Bronchial epithelial cell (primary cell): ENCODE measurements at regions not wholly inside any gene's neighbourhood (a gene's known extent, or its start where the extent isn't known, plus 50 kb on each side); places are given as distances from the start of the nearest gene placed in this dataset.

Experiments used
- DNase-seq: peaks from one replicate; pipeline ENCODE4 v3.0.0-alpha.2; 2010; ENCODE audit warnings: low read depth
- FAIRE-seq: peaks from 2 replicates; lab custom pipeline; 2011; peaks lifted over from hg19 to GRCh38; lab: Jason Lieb, UNC
- H3K27me3 ChIP-seq: 2 replicates; pipeline ENCODE4 v1.5.1; 2011; ENCODE audit warnings: low read length; ENCODE audit not compliant: control insufficient read depth, insufficient read depth
- H3K36me3 ChIP-seq: 2 replicates; pipeline ENCODE4 v1.5.1; 2011; ENCODE audit warnings: low read length; ENCODE audit not compliant: control insufficient read depth, insufficient read depth
- H3K4me3 ChIP-seq: 2 replicates; pipeline ENCODE4 v1.5.1; 2011; ENCODE audit warnings: mild to moderate bottlenecking, low read depth, low read length, control low read depth
- TF ChIP-seq, protein P1 (sequence below): IDR thresholded peaks from 2 replicates; pipeline ENCODE4 v1.5.1; 2011; ENCODE audit warnings: mild to moderate bottlenecking, moderate library complexity, low read length, control low read depth, inconsistent platforms; ENCODE audit not compliant: insufficient read depth, severe bottlenecking

DNA sequence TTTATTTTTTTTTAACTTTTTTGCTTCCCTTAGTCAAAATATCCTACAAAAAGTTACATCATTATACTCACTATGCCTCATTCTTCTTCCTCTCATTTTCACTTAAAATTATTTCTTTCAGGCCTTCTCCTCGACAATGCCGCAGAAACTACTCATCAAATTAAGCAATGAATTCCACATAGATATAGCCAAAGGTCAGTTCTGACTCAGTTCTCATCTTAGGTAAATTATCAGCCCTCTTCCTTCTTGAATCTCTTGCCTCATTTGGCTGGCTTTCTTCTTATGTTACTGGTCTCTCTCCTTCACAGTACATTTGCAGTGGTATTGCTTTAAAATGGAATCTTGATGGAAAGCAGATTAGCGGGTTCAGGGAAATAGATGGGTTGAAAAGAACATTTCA lies 260.7 kb upstream of the BRINP3 start:
- DNase-seq: no peak
- no peaks in the 10 kb centered on the region for H3K27me3 ChIP-seq
- TF ChIP-seq, protein P1, sequence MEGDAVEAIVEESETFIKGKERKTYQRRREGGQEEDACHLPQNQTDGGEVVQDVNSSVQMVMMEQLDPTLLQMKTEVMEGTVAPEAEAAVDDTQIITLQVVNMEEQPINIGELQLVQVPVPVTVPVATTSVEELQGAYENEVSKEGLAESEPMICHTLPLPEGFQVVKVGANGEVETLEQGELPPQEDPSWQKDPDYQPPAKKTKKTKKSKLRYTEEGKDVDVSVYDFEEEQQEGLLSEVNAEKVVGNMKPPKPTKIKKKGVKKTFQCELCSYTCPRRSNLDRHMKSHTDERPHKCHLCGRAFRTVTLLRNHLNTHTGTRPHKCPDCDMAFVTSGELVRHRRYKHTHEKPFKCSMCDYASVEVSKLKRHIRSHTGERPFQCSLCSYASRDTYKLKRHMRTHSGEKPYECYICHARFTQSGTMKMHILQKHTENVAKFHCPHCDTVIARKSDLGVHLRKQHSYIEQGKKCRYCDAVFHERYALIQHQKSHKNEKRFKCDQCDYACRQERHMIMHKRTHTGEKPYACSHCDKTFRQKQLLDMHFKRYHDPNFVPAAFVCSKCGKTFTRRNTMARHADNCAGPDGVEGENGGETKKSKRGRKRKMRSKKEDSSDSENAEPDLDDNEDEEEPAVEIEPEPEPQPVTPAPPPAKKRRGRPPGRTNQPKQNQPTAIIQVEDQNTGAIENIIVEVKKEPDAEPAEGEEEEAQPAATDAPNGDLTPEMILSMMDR: no peak
- H3K4me3 ChIP-seq: no peak overlapping the region
- FAIRE-seq: no peak
- H3K36me3 ChIP-seq: no peaks in the 10 kb centered on the region

DNA sequence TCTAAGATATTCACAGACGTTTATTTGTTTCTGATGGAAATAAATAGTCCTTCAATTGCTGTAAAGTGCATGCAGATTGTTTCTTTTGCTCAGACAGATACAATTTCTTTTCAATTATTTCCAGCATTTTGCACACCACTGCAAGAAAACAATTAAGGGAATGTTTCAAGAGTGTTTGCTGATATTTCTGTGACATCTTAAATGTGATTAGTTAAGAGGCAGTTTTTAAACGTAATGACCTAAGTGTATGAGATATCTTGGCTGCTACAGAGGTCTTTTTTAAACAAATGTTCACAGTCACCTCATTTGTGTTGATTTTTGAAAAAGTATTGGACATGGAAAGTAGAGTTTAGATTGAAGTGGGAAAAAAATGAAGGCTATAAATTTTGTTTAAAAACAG lies 262.3 kb upstream of the BRINP3 start:
- FAIRE-seq (no peak), DNase-seq (no peak)
- Histone ChIP-seq H3K4me3 (no peak overlapping the region), H3K36me3 (no peaks in the 10 kb centered on the region), H3K27me3 (no peaks in the 10 kb centered on the region)
- TF ChIP-seq, protein P1: no peak

DNA sequence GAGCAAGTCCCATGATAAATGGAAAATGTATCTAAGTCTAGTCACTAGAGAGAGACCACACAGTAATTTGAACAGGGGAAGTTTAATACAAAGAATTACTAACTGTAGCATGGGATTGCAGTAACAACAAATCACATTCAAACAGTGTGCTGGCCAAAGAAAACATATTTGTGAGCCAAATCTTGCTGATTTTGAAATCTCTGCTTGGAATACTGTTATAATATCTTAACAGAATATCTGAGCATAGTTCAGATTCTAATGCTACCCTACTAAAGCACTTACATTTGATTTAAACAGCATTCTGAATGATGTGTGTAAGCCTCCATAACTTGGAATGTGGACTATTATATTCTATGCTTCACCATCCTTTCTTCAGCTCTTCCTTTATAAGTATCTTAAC lies 270.0 kb upstream of the BRINP3 start:
- Histone ChIP-seq H3K36me3 (no peaks in the 10 kb centered on the region), H3K27me3 (no peaks in the 10 kb centered on the region), H3K4me3 (no peak overlapping the region)
- no peak for DNase-seq
- TF ChIP-seq, protein P1: no peak
- FAIRE-seq: no peak

DNA sequence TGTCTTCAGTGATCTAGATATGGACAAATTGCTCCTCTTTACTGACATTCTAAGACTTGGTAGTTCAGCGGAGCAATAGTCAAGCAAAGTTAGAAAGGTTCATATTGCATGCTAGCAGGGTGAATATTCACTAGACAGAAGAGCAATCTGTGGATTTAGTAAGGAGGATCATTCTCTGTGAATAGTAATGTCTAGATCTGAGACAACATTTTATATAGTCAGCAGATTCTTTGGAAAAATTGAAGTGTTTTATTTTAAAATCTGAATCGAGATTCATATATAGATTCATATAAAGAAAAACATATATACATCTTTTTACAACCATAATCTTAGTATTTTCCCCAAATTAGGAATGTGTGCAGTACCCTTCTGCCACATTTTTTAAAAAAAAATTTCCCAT lies 274.5 kb upstream of the BRINP3 start:
- FAIRE-seq (no peak), DNase-seq (no peak)
- TF ChIP-seq, protein P1: no peak
- Histone ChIP-seq H3K36me3 (no peaks in the 10 kb centered on the region), H3K27me3 (no peaks in the 10 kb centered on the region), H3K4me3 (no peak overlapping the region)

DNA sequence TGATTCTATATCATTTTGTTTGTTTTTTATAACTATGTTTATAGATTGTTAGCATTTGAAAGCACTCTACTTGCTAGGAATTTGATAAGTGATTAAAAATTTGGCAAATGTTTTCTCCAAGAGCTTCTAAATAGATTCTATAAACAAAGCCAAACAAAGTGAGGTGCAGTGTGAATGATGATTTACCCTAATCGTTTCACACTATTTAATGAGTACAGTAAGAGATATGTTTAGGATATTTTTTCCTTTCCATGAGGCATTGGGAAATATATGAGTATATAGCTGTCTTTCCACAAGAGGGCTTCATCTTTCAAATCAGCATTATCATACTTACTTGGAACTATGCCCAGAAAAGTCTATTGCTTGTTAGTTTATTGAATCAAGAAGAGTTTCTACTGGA lies 277.0 kb upstream of the BRINP3 start:
- DNase-seq (peak; percentile 63), FAIRE-seq (no peak)
- TF ChIP-seq, protein P1: no peak
- H3K27me3 ChIP-seq: no peaks in the 10 kb centered on the region
- no peak overlapping the region for H3K4me3 ChIP-seq
- H3K36me3 ChIP-seq: no peaks in the 10 kb centered on the region

DNA sequence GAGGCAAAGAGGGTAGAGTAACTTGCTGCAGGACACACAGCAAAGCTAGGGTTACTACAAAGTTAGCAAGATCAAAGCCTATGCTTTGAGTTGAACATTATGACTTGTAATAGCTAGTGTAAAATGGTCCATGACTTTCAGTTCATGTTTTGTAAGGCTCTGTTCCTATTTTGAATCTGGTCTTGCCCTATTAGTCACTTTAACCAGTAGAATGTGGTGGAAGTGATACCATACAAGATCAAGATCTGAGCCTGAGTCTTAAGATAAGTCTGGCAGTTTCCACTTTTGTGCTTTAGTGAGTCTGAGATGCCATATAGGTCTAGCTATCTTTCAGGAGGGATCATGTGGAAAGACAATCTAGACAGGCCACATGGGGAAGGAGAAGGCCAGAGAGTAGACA lies 282.1 kb upstream of the BRINP3 start:
- DNase-seq (no peak), FAIRE-seq (no peak)
- no peaks in the 10 kb centered on the region for H3K27me3 ChIP-seq
- no peak overlapping the region for H3K4me3 ChIP-seq
- TF ChIP-seq, protein P1: no peak
- H3K36me3 ChIP-seq: no peaks in the 10 kb centered on the region
